DND-41 (cell line): ENCODE measurements at regions not wholly inside any gene's neighbourhood (a gene's known extent, or its start where the extent isn't known, plus 50 kb on each side); places are given as distances from the start of the nearest gene placed in this dataset.

Experiments used
- CTCF ChIP-seq: IDR thresholded peaks from 2 replicates; pipeline ENCODE4 v1.5.1; 2012; ENCODE audit warnings: borderline replicate concordance, low read length, moderate library complexity, mild to moderate bottlenecking; ENCODE audit not compliant: poor library complexity, severe bottlenecking; ENCODE audit errors: extremely low read depth
- EZH2 ChIP-seq: IDR thresholded peaks from 3 replicates; pipeline ENCODE4 v1.6.1; 2012; ENCODE audit warnings: borderline replicate concordance, low read depth, mild to moderate bottlenecking, moderate library complexity, low read length, inconsistent platforms; ENCODE audit not compliant: severe bottlenecking

GRCh38 chr4:89511776-89512175 lies 204.2 kb upstream of the GPRIN3 start:
- TF ChIP-seq CTCF (no peak), EZH2 (no peak)
